ENCODE measurements at regions not wholly inside any gene's neighbourhood (a gene's known extent, or its start where the extent isn't known, plus 50 kb on each side); places are given as distances from the start of the nearest gene placed in this dataset.

DNA sequence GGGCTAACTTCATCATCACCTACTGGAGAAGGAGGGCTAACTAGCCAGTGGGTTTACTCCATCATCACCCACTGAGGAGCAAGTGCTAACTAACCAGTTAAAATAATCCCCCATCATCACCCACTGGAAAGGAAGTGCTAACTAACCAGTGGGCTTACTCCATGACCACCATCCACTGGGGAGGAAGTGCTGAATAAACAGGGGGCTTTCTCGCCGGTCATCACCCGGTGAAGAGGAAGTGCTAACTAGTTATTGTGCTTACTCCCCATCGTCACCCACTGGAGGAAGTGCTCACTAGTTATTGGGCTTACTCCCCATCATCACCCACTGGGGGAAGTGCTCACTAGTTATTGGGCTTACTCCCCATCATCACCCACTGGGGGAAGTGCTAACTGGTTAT, 124.4 kb upstream of the SALL3 start:
- Histone ChIP-seq H3K9ac (ENCODE audit: insufficient read depth, low read depth, low read length) (no peak overlapping the region), H3K27me3 (ENCODE audit: control insufficient read depth in 1 of 2, insufficient read depth in 2 of 2, low read length in 2 of 2) (peaks cover 1 to 15% of the 10 kb centered on the region in 2 experiments; a peak in 3 of 5 replicates), H3K4me2 (ENCODE audit: low read depth, low read length) (no peak overlapping the region), H3K79me2 (ENCODE audit: insufficient read depth, low read length) (no peaks in the 10 kb centered on the region), H4K20me1 (ENCODE audit: insufficient read depth, low read length) (no peaks in the 10 kb centered on the region), H3K4me1 (ENCODE audit: insufficient read depth, low read length) (no peaks in the 10 kb centered on the region), H3K36me3 (replicated peaks in 1 of 2; ENCODE audit: control insufficient read depth in 1 of 2, insufficient read depth in 2 of 2, low read length in 2 of 2) (no peaks in the 10 kb centered on the region), H3K27ac (ENCODE audit: extremely low read length, insufficient read depth, low read length) (no peak overlapping the region), H2AFZ (ENCODE audit: low read length) (no peak overlapping the region), H3K9me3 (ENCODE audit: low read length) (peaks cover 21% of the 10 kb centered on the region), H3K4me3 (replicated peaks in 1 of 3; ENCODE audit: insufficient read depth in 1 of 3, low read depth in 2 of 3, low read length in 3 of 3) (no peak overlapping the region)
- ChIA-PET CTCF (ENCODE audit: low intra/inter-chr PET ratio, low total read pairs) (no interaction called here), POLR2A (no interaction called here)
- in situ Hi-C loops (cut with HindIII; ENCODE audit: extremely low pct_ligation_motif_present, low pct_unique_long_range_greater_than_20kb) (no loop called here), intact Hi-C loops (cut with micrococcal nuclease; ENCODE audit: unreplicated experiment) (no loop called here)
- 8% methylated on average over 4 of the region's 4 CpGs for WGBS (ENCODE audit: low lambda C conversion rate)
- FAIRE-seq (no peak), DNase-seq (ENCODE audit: low spot score) (no peak), ATAC-seq (no peak)
- no TSS peak for BruUV-seq (replicated peaks)
- TF ChIP-seq PAWR (CRISPR knock-in tag; IDR thresholded peaks at IDR 0.05; ENCODE audit: borderline replicate concordance), result no peak
- TF ChIP-seq TCF7L2 (IDR thresholded peaks at IDR 0.05; ENCODE audit: low read depth, low read length), result no peak
- TF ChIP-seq ZNF546 (CRISPR knock-in tag; conservative IDR thresholded peaks at IDR 0.05), result no peak
- no peak for TF ChIP-seq ZNF33A (CRISPR knock-in tag; IDR thresholded peaks at IDR 0.05; ENCODE audit: borderline replicate concordance)
- TF ChIP-seq, protein P1, sequence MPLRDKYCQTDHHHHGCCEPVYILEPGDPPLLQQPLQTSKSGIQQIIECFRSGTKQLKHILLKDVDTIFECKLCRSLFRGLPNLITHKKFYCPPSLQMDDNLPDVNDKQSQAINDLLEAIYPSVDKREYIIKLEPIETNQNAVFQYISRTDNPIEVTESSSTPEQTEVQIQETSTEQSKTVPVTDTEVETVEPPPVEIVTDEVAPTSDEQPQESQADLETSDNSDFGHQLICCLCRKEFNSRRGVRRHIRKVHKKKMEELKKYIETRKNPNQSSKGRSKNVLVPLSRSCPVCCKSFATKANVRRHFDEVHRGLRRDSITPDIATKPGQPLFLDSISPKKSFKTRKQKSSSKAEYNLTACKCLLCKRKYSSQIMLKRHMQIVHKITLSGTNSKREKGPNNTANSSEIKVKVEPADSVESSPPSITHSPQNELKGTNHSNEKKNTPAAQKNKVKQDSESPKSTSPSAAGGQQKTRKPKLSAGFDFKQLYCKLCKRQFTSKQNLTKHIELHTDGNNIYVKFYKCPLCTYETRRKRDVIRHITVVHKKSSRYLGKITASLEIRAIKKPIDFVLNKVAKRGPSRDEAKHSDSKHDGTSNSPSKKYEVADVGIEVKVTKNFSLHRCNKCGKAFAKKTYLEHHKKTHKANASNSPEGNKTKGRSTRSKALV (CRISPR knock-in tag; IDR thresholded peaks at IDR 0.05), result no peak
- no peak for TF ChIP-seq PTBP1 (IDR thresholded peaks at IDR 0.05; ENCODE audit: low read depth, low read length, poor library complexity, severe bottlenecking)
- no peak for TF ChIP-seq TCF7 (IDR thresholded peaks at IDR 0.05; ENCODE audit: low read depth)
- TF ChIP-seq, protein P2, sequence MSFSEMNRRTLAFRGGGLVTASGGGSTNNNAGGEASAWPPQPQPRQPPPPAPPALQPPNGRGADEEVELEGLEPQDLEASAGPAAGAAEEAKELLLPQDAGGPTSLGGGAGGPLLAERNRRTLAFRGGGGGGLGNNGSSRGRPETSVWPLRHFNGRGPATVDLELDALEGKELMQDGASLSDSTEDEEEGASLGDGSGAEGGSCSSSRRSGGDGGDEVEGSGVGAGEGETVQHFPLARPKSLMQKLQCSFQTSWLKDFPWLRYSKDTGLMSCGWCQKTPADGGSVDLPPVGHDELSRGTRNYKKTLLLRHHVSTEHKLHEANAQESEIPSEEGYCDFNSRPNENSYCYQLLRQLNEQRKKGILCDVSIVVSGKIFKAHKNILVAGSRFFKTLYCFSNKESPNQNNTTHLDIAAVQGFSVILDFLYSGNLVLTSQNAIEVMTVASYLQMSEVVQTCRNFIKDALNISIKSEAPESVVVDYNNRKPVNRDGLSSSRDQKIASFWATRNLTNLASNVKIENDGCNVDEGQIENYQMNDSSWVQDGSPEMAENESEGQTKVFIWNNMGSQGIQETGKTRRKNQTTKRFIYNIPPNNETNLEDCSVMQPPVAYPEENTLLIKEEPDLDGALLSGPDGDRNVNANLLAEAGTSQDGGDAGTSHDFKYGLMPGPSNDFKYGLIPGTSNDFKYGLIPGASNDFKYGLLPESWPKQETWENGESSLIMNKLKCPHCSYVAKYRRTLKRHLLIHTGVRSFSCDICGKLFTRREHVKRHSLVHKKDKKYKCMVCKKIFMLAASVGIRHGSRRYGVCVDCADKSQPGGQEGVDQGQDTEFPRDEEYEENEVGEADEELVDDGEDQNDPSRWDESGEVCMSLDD (CRISPR knock-in tag; IDR thresholded peaks at IDR 0.05; ENCODE audit: borderline replicate concordance), result no peak
- TF ChIP-seq KMT2A (CRISPR knock-in tag; IDR thresholded peaks at IDR 0.05), result no peak
- no peak for TF ChIP-seq ZSCAN30 (CRISPR knock-in tag; IDR thresholded peaks at IDR 0.05)
- TF ChIP-seq HNF4G (IDR thresholded peaks at IDR 0.05; ENCODE audit: borderline replicate concordance, low read depth, low read length), result no peak
- TF ChIP-seq HNF4G (CRISPR knock-in tag; IDR thresholded peaks at IDR 0.05; ENCODE audit: borderline replicate concordance, low read depth), result no peak
- TF ChIP-seq, protein P3, sequence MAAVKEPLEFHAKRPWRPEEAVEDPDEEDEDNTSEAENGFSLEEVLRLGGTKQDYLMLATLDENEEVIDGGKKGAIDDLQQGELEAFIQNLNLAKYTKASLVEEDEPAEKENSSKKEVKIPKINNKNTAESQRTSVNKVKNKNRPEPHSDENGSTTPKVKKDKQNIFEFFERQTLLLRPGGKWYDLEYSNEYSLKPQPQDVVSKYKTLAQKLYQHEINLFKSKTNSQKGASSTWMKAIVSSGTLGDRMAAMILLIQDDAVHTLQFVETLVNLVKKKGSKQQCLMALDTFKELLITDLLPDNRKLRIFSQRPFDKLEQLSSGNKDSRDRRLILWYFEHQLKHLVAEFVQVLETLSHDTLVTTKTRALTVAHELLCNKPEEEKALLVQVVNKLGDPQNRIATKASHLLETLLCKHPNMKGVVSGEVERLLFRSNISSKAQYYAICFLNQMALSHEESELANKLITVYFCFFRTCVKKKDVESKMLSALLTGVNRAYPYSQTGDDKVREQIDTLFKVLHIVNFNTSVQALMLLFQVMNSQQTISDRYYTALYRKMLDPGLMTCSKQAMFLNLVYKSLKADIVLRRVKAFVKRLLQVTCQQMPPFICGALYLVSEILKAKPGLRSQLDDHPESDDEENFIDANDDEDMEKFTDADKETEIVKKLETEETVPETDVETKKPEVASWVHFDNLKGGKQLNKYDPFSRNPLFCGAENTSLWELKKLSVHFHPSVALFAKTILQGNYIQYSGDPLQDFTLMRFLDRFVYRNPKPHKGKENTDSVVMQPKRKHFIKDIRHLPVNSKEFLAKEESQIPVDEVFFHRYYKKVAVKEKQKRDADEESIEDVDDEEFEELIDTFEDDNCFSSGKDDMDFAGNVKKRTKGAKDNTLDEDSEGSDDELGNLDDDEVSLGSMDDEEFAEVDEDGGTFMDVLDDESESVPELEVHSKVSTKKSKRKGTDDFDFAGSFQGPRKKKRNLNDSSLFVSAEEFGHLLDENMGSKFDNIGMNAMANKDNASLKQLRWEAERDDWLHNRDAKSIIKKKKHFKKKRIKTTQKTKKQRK (IDR thresholded peaks at IDR 0.05; ENCODE audit: low read length), result no peak
- no peak for TF ChIP-seq ZNF574 (CRISPR knock-in tag; IDR thresholded peaks at IDR 0.05)
- no peak for TF ChIP-seq ZMAT3 (CRISPR knock-in tag; conservative IDR thresholded peaks at IDR 0.05)

All from HepG2 (cell line).